GM21423 (cell line): ENCODE measurements at regions not wholly inside any gene's neighbourhood (a gene's known extent, or its start where the extent isn't known, plus 50 kb on each side); places are given as distances from the start of the nearest gene placed in this dataset.

Source experiments
- ATAC-seq: cut with Tn5 transposase; IDR thresholded peaks from one replicate; pipeline ENCODE4 v1.9.1; 2021; ENCODE audit warnings: mild to moderate bottlenecking, moderate library complexity; ENCODE audit not compliant: unreplicated experiment

- ATAC-seq: no peak
Measured at GRCh38 chr2:71798266-71799012, 345.1 kb downstream of the DYSF start.

- no peak for ATAC-seq
Measured at GRCh38 chr2:71797035-71797810, 343.9 kb downstream of the DYSF start.

GRCh38 chr2:71796174-71796593, 342.8 kb downstream of the DYSF start:
- no peak for ATAC-seq

DNA sequence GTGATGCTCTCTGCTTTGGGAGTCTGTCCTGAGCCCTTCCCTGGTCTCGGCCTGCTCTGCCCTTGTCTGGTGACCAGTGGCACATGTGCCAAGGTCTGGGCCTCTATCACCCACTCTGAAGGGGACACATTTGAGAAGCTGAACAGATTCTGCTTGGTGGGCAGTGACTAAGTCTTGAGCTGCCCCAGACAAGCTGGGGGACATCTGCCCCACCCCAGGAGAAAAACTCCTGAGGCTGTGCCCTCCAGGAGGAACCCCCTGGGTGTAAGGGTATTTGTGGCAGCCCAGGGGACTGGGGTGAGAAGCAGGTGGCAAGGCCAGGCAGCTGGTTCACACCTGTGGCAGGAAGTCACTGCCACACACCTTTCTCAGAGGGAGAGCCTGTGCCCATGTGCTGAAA, 342.1 kb downstream of the DYSF start:
- no peak for ATAC-seq

GRCh38 chr2:71794611-71795010, 341.2 kb downstream of the DYSF start:
- ATAC-seq: no peak

DNA sequence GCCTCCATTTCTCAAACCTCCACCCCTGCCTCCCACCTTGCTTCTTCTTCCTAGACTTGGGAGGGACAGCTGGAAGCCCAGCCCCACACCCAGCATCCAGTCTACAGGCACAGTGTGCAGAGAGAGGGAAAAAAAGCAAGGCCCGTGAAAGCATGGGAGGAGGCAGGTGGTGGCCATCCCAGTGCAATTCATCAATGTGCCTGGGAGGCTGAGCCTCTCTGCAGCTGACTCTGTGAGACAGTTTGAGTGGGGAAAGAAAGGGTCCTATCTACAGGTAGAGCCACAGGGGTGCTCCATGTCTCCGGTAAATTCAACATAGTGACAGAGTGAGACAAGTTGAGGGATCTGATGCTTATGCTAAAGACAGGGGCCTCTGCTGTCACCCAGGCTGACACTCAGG, 340.6 kb downstream of the DYSF start:
- ATAC-seq: no peak

- no peak for ATAC-seq
Measured at GRCh38 chr2:71792926-71793761, 339.8 kb downstream of the DYSF start.

- no peak for ATAC-seq
Measured at GRCh38 chr2:71791501-71792135, 338.3 kb downstream of the DYSF start.

- ATAC-seq: no peak
Measured at GRCh38 chr2:71791061-71791450, 337.7 kb downstream of the DYSF start.

DNA sequence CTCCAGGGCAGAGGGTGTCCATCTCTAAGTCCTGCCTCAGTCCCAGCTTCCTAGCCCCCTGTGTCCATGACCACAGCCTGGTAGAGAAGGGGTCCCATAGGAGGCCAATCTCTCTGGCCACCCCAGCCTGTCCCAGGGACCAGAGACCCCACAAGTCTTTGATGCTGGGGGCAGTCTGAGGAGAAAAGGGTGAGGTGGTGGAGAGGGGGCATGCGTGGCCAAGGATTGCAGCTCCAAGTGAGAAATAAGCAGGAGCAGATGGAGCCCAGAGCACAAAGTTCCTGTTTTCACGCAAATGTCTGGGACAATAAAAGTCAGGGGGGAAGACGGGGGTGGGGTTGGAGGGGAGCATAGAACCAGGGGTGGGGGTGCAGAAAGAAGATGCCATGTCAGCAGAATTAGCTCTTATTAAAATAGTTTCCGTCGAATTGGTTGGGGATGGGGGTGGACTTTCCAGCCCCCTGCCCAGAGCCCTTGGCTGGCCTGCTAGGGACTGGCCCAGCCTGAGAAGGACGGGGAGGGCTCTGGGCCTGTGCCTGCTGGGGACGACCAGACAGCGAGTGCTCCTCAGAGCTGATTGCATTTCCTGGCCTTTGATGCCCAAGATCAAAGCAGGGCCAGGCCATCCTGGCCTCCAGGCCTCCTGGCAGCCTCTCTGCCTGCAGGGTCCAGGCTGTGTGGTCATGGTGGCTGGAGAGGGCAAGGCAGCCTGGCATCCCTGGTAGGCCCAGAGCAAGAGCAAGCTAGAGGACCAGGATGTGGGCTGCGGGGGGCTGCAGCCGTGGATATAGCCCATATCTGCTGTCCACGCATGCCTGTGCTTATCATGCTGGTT, 337.1 kb downstream of the DYSF start:
- ATAC-seq: no peak

DNA sequence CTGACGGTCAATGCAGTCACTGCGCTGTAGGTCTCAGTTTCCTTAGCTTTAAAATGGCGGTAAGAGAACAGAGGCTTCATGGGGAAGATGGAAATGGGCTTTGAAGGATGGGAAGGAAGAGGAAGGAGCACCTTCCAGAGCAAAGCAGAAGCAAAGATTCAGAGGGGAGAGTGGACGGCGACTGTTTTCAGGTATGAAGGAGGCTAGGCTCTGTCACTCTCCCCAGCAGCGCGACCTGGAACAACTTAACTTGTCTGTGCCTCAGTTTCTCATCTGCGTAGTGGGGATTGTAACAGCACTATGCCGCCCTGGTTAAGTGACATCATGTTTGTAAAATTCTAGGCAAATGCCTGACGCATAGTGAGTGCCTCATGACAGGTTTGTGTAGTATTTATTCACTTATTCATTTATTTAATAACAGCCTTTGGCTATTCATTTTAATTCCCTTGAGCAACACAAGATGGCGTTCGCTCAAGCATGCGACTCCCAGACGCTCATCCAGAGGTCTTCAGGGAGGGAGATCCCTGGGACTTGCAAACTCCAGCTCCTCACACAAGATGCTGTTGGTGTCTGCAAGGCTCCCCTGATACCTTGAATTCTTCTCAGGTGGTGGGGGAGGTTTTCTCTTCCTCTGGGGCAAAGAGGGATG, 336.3 kb downstream of the DYSF start:
- ATAC-seq: no peak

- no peak for ATAC-seq
Measured at GRCh38 chr2:71788601-71789240, 335.4 kb downstream of the DYSF start.

DNA sequence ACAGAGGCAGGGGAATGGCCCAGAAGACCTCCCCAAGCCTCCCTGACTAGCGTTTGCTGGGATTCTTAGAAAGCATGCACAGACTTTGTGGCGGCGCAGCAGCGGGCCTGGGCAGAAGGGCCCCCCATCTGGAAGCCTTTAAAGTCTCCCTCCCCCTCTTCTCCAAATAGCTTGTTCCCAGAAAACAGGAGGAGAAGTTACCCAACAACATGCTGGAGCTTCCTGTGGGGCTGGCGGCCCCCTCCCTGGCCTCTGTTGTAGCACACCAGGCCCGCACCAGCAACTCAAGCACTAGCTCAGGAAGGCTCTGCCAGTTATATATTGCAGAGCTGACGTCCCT, 334.8 kb downstream of the DYSF start:
- ATAC-seq: no peak

- ATAC-seq: no peak
Measured at GRCh38 chr2:71787476-71788185, 334.3 kb downstream of the DYSF start.

GRCh38 chr2:71787108-71787415, 333.7 kb downstream of the DYSF start:
- ATAC-seq: no peak

- no peak for ATAC-seq
Measured at GRCh38 chr2:71786291-71787107, 333.1 kb downstream of the DYSF start.

DNA sequence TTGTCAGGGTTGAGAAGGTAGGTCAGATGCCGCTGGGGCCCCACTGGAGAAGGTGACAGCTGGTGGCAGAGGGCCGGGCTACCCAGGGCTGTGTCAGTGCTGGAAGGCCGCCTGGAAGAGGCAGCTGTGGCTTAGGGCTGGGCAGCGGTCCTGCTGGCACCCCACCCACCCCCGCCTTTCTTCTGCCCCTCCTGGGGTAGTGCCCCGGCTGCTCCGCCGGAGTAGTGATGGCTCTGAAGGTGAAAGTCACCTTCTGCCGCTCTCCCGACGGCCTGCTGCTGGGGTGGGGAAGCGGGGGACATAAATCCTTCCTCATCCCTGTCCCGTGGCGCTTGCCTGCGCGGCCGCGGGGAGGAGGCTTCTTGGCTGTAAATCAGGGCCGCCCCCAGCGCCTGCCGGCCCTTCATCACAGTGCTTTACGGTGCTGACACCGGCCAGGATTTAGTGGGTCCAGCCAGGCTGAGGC, 332.2 kb downstream of the DYSF start:
- ATAC-seq: no peak
